Hepatocyte (in vitro differentiated cells): ENCODE measurements at regions not wholly inside any gene's neighbourhood (a gene's known extent, or its start where the extent isn't known, plus 50 kb on each side); places are given as distances from the start of the nearest gene placed in this dataset.

Source experiments
- CTCF ChIP-seq: fragments of 200-600 bp; sonication (generic); IDR thresholded peaks from 2 replicates; pipeline ENCODE4 v1.5.1; 2016; ENCODE audit warnings: antibody characterized with exemption, mild to moderate bottlenecking; ENCODE audit not compliant: poor library complexity
- EZH2phosphoT487 ChIP-seq: fragments of 200-600 bp; sonication (generic); IDR thresholded peaks from one replicate; pipeline ENCODE4 v1.6.1; 2018; ENCODE audit warnings: antibody characterized with exemption, mild to moderate bottlenecking, low read depth, moderate library complexity; ENCODE audit not compliant: unreplicated experiment, severe bottlenecking

GRCh38 chr14:103239751-103240150 lies 94.3 kb upstream of the EIF5 start:
- no peak for TF ChIP-seq CTCF
- TF ChIP-seq EZH2phosphoT487: no peak
